SK-N-SH (cell line): ENCODE measurements at regions not wholly inside any gene's neighbourhood (a gene's known extent, or its start where the extent isn't known, plus 50 kb on each side); places are given as distances from the start of the nearest gene placed in this dataset.
A peak's percentile ranks its signal among the peaks of the same experiment; 100 is the strongest.

ENCODE experiments used
- EP300 ChIP-seq, 2 experiments: IDR thresholded peaks; 2 replicates each; pipeline versions ENCODE4 v1.4.0 to v1.6.1; 2012; ENCODE audit warnings: borderline replicate concordance in 1 of 2, low read depth in 1 of 2, low read length in 1 of 2
- EZH2phosphoT487 ChIP-seq: fragments of 200-600 bp; sonication (generic); IDR thresholded peaks from 2 replicates; pipeline ENCODE4 v1.6.1; 2017; ENCODE audit warnings: low read depth, mixed run types, mild to moderate bottlenecking, antibody characterized with exemption, moderate library complexity, borderline replicate concordance
- GABPA ChIP-seq: IDR thresholded peaks from 2 replicates; pipeline ENCODE4 v1.4.0; 2012; ENCODE audit warnings: low read depth, mild to moderate bottlenecking
- MAX ChIP-seq: IDR thresholded peaks from 2 replicates; pipeline ENCODE4 v1.4.0; 2012; ENCODE audit warnings: low read depth
- MEF2A ChIP-seq: IDR thresholded peaks from 2 replicates; pipeline ENCODE4 v1.4.0; 2012; ENCODE audit warnings: low read depth, borderline replicate concordance
- MXI1 ChIP-seq: IDR thresholded peaks from 2 replicates; pipeline ENCODE4 v1.6.1; 2012; ENCODE audit warnings: mild to moderate bottlenecking, low read depth, low read length, improper control_type of control experiment
- NRF1 ChIP-seq: IDR thresholded peaks from 2 replicates; pipeline ENCODE4 v1.6.1; 2012; ENCODE audit warnings: low read depth, mild to moderate bottlenecking, low read length
- PBX3 ChIP-seq: IDR thresholded peaks from 2 replicates; pipeline ENCODE4; 2012
- POLR2AphosphoS5 ChIP-seq: IDR thresholded peaks from 2 replicates; pipeline ENCODE4 v1.6.1; 2012; ENCODE audit warnings: low read depth, low read length
- REST ChIP-seq: IDR thresholded peaks from 2 replicates; pipeline ENCODE4 v1.6.1; 2012; ENCODE audit warnings: mild to moderate bottlenecking, low read depth, low read length, moderate library complexity
- RFX5 ChIP-seq: IDR thresholded peaks from 2 replicates; pipeline ENCODE4 v1.6.1; 2012; ENCODE audit warnings: mild to moderate bottlenecking, improper control_type of control experiment, low read length
- RXRA ChIP-seq: IDR thresholded peaks from 2 replicates; pipeline ENCODE4 v1.4.0; 2012; ENCODE audit warnings: low read depth, mild to moderate bottlenecking, borderline replicate concordance
- SIN3A ChIP-seq: IDR thresholded peaks from 2 replicates; pipeline ENCODE4 v1.6.1; 2012; ENCODE audit warnings: low read depth, mild to moderate bottlenecking, low read length, moderate library complexity, borderline replicate concordance
- SMC3 ChIP-seq: IDR thresholded peaks from 2 replicates; pipeline ENCODE4 v1.6.1; 2012; ENCODE audit warnings: low read depth, low read length, improper control_type of control experiment
- TEAD4 ChIP-seq: IDR thresholded peaks from 2 replicates; pipeline ENCODE4 v1.4.0; 2012; ENCODE audit warnings: mild to moderate bottlenecking, borderline replicate concordance; ENCODE audit not compliant: insufficient read depth
- USF2 ChIP-seq: fragments of 150-350 bp; IDR thresholded peaks from 2 replicates; pipeline ENCODE4 v1.6.1; 2017; ENCODE audit warnings: antibody characterized with exemption, low read length, low read depth, borderline replicate concordance
- YY1 ChIP-seq: IDR thresholded peaks from 2 replicates; pipeline ENCODE4 v1.4.0; 2012; ENCODE audit warnings: low read depth, mild to moderate bottlenecking

GRCh38 chr1:67500413-67500959 is 70.3 kb upstream of the SERBP1 start (continued):
- TF ChIP-seq MAX (no peak), MEF2A (no peak), MXI1 (no peak), USF2 (no peak), TEAD4 (no peak), RFX5 (no peak), YY1 (no peak), REST (no peak), EP300 (IDR thresholded peaks at IDR 0.05; ENCODE audit: borderline replicate concordance in 1 of 2, low read depth in 1 of 2, low read length in 1 of 2) (no peak), SMC3 (peak; percentile 92), GABPA (no peak), PBX3 (no peak), NRF1 (no peak), POLR2AphosphoS5 (no peak), EZH2phosphoT487 (no peak), RXRA (no peak), SIN3A (no peak)
